ENCODE measurements at regions not wholly inside any gene's neighbourhood (a gene's known extent, or its start where the extent isn't known, plus 50 kb on each side); places are given as distances from the start of the nearest gene placed in this dataset.
"Not testable (repeated sequence)": the region's sequence is repeated elsewhere in the genome, so short reads cannot be mapped to it uniquely, and the experiment has no call there.

DNA sequence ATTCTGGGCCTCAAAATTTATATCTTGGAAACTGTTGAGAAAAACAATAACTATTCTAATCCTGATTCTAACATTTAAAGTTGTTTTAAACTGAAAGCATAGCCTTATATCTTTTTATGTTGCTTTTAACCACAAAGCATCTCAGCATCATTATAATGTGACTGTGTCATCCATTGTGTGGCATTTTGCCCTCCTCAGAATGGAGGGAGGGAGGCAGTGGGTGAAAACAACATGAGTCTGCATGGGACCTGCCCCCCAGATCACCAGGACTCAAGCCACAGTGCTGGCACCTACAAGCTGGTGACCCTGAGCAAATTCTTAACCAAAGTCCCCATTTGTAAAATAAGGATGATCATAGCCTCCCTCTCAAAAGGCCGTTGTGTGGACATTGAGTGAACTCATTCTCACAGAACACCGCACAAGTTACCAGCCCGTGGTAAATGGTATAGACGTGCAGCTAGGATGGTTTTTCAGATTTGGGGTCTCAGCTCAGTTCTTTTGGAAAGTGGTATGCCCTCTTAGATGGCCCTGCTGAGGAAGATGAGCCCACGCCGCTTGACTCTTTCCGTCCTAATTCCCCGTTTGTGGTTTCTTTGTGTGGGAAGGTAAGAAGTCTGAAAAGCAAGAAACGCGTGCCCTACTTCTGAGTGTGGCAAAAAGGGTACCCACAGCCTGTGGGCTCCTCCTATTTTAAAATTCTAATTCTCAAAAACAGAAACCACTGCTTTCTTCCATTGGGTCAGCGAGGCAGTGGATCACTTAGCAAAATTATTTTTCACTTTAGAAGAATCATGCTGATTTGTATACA lies 305.0 kb upstream of the ID2 start:
- DNase-seq (ENCODE audit: low read depth) = no peak

GRCh38 chr2:8378016-8378810 lies 303.6 kb upstream of the ID2 start:
- no peak for DNase-seq (ENCODE audit: low read depth)

- no peak for DNase-seq (ENCODE audit: low read depth)
Observed at GRCh38 chr2:8379128-8379527, 302.7 kb upstream of the ID2 start.

- no peak for DNase-seq (ENCODE audit: low read depth)
Observed at GRCh38 chr2:8379549-8379948, 302.3 kb upstream of the ID2 start.

DNA sequence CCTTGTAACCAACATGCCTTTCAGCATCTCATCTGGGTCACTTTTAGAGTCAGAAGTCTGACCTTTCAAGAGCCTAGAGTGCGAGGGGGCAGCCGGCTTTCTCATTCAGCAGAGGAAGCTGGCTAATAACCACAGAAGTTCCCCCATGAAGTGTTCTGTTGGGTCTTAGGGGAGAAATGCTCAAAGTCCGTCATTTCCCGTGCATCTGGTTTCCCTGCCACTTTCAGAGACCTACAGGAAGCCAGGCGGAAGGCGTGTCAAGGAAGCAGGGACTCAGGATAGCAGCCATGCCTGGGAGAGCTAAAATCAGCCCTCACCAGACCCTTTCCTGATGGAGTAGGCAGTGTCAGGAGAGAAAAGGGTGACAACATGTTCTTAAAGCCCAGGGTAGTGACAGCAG lies 301.8 kb upstream of the ID2 start:
- no peak for DNase-seq (ENCODE audit: low read depth)

GRCh38 chr2:8380566-8380965 lies 301.3 kb upstream of the ID2 start:
- DNase-seq (ENCODE audit: low read depth) = no peak

- DNase-seq (ENCODE audit: low read depth) = no peak
Observed at GRCh38 chr2:8382485-8382884, 299.4 kb upstream of the ID2 start.

- not testable (repeated sequence) for DNase-seq (ENCODE audit: low read depth)
Observed at GRCh38 chr2:8386748-8387147, 295.1 kb upstream of the ID2 start.

GRCh38 chr2:8388781-8389180 lies 293.1 kb upstream of the ID2 start:
- DNase-seq (ENCODE audit: low read depth) = no peak

DNA sequence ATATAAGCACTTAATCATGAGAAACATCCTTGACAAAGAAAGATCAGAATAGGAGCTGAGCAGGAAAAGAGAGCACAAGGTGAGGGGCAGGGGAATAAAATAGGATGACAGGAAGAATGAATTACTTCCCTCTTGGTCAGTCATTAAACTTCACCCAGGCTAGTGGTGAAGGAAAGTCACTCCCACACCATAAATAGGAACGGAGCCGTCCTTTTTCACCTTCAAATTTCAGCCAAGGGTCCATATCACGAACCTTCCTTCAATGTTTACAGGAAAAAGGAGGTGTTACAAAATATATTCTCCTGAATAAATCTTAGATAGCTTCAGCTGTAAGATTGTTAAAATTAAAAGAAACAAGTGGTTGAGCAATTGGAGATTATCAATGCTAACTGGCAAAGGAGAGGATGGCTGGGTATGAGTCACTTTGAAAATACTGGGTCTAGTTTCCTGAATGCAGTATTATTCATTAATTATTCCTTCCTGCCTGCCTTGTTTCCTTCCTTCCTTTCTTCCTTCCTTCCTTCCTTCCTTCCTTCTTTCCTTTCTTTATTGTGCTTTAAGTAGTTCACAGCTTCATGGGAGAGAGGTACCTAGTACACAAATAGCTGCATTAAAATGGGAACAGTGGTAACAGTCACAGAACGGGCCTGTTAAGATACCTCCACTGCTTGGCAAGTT lies 292.3 kb upstream of the ID2 start:
- no peak for DNase-seq (ENCODE audit: low read depth)

DNA sequence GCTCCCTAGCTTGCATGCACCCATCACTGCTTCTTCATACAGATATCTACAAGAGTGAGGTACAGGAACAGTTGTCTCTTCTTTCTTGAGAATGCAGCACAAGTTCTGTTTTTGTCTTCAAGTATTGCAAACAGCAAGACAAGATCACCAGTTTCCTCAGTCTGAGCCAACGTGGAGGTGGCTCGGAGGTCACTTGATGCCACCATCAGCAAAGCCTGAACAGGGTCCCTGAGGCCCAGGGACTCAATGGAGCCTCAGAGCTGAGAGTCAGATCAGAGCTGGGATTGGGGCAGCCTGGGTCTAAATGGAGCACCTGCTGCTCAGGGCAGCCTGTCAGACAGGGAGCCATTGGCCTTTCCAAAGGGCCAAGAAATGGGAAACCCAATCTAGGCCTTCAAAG lies 290.7 kb upstream of the ID2 start:
- no peak for DNase-seq (ENCODE audit: low read depth)

DNA sequence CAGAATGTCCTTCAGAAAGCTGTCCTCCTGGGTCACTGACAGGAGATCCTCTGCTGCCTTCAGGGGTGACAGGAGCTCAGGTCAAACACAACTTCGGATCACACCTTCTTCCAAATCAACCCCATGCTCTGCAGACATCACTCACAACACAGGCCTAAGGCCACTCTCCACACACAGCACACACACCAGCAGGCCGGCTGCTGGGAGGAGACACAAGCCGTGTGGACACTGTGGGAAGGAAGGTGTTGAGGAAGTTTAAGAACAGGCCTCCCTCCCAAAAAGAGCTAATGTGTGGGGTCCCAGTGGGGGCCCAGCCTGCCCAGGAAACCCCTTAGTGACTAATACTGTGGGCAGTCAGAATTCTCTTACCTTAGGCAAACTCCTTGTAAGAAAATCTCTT lies 290.3 kb upstream of the ID2 start:
- no peak for DNase-seq (ENCODE audit: low read depth)

- DNase-seq (ENCODE audit: low read depth) = no peak
Observed at GRCh38 chr2:8392098-8392866, 289.6 kb upstream of the ID2 start.

GRCh38 chr2:8393506-8393905 lies 288.4 kb upstream of the ID2 start:
- DNase-seq (ENCODE audit: low read depth) = no peak

GRCh38 chr2:8394131-8394530 lies 287.7 kb upstream of the ID2 start:
- no peak for DNase-seq (ENCODE audit: low read depth)

DNA sequence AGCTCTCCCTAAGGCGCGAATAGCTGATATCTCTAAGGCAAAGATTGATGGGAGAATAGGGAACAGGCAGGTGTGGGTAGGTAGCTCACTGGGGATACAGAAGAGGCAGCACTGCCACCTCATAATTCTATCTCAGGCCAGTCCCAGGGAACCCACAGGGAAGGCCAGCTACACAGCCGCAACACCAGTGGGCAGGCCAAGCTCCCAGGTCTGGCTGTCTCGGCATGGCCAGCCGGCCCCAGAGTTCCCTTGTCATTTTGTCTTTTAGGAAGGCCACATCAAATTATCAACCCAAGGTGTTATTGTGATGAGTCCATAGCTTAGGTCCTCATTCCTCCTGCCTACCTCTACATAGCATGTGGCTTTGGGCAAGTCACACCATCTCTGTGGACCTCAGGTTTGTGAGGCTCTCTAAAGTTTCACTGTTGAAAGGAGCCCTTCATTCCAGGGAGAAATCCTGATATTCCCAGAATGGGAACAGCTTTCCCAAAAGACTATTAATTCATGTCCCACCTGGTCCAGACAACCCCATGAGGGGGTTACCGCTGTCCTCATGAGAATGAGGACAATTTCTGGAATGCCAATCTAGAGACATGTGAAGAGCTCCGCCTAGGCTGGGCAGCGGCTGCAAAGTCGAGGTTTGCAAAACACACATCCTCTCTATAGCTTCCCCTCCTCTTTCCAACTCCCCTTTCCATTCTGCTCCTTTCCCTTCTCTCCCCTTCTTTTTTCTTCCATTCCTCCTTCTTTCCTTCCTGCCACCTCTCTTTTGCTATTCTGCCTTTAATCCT lies 287.1 kb upstream of the ID2 start:
- no peak for DNase-seq (ENCODE audit: low read depth)

- DNase-seq (ENCODE audit: low read depth) = no peak
Observed at GRCh38 chr2:8395718-8396117, 286.1 kb upstream of the ID2 start.

DNA sequence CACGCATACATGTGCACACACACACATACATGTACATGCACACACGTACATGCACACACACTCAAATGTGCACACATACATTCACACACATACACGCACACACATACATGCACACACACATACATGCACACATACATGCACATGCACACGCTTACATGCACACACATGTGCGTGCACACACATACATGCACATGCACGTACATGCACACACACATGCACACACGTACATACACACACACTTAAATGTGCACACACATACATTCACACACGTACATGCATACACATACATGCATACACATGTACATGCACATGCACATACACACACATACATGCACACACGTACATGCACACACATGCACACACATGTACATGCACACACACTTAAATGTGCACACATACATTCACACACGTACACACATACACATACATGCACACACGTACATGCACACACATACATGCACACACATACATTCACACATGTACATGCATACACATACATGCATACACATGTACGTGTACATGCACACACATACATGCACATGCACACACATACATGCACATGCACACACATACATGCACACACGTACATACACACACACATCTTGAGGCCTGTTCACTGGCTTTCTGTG lies 283.7 kb upstream of the ID2 start:
- no peak for DNase-seq (ENCODE audit: low read depth)

- DNase-seq (ENCODE audit: low read depth) = no peak
Observed at GRCh38 chr2:8399731-8400130, 282.1 kb upstream of the ID2 start.

GRCh38 chr2:8400196-8400595 lies 281.7 kb upstream of the ID2 start:
- DNase-seq (ENCODE audit: low read depth) = no peak

GRCh38 chr2:8402222-8402621 lies 279.6 kb upstream of the ID2 start:
- no peak for DNase-seq (ENCODE audit: low read depth)
